GM21576 (cell line): ENCODE measurements at regions not wholly inside any gene's neighbourhood (a gene's known extent, or its start where the extent isn't known, plus 50 kb on each side); places are given as distances from the start of the nearest gene placed in this dataset.

Experiments used
- ATAC-seq: cut with Tn5 transposase; IDR thresholded peaks from one replicate; pipeline ENCODE4 v1.9.1; 2021; ENCODE audit warnings: mild to moderate bottlenecking, moderate library complexity; ENCODE audit not compliant: unreplicated experiment

DNA sequence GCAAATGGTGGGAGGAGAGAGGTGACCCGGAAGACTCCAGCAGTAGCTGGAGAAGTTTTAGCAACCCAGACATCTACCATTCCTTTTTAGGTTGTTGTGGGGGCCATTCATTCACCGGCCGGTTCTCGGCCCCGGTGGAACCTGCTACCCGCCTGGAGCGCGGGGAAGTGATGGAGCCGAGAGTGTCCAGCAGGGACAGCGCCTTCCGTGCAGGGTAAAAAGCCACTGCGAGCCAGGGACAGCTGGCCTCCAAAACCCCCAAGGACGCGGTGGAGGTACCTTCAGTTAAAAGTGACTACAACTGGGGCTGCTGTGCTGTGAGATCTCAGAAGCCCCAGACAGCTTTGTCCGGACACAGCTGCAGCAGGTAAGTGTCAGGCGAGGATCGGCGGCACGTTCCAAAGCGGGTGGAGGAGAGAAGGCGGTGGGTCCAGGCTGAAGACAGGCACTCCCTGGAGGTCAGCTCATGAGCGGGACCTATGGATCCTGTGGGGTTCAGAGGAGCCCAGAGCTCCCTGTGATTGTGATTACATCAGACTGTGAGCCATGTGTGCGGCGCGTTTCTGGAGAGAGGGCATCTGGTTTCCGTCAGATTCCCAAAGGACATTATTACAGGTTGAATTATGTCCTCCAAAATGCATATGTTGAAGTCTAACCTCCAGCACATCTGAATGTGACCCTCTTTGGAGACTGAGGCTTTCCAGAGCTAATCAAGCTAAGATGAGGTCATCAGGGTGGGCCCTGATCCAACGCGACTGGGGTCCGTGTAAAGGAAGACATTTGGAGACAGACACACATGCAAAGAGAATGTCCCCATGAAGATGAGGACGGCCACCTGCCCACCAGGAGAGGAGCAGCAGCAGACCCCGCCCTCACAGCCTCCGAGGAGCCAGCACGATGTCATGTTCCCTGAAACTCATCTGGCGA, 276.3 kb downstream of the EIPR1 start:
- ATAC-seq = no peak

DNA sequence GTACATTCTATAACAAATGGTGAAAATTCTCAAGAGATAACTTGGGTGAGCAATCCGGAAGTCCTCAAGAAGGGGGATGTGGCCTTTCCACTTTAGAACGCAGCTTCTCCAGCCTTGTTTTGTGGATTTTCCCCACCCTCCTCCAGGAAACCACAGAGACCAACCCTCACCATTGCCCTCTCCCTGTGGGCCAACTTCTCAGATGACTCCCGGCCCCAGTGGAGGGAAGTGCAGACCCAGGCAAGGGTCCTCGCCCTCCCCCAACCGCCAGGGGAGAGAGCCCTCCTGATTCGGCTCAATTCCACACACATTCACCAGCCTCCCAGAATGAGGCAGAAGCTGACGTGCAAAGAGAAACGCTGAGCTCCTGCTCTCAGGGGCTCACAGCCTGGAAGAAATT, 277.2 kb downstream of the EIPR1 start:
- ATAC-seq = no peak

DNA sequence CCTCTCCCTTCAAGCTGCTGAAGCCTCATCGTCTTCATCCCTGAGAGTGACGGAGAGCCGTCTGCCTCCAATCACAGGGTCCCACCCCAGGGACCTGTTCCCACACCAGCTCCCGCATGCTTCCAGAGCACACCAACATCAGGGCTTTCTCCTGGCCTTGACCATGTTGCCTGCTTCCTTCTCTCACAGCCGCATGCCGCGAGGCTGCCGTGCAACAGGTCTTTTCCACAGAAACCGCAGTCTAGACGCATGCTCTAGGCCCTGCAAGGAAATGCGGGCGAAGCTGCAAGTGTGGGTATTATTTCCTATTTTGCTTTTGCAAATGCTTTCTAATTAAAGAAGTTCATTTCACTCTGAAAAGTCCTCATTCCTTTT, 277.8 kb downstream of the EIPR1 start:
- ATAC-seq = no peak

DNA sequence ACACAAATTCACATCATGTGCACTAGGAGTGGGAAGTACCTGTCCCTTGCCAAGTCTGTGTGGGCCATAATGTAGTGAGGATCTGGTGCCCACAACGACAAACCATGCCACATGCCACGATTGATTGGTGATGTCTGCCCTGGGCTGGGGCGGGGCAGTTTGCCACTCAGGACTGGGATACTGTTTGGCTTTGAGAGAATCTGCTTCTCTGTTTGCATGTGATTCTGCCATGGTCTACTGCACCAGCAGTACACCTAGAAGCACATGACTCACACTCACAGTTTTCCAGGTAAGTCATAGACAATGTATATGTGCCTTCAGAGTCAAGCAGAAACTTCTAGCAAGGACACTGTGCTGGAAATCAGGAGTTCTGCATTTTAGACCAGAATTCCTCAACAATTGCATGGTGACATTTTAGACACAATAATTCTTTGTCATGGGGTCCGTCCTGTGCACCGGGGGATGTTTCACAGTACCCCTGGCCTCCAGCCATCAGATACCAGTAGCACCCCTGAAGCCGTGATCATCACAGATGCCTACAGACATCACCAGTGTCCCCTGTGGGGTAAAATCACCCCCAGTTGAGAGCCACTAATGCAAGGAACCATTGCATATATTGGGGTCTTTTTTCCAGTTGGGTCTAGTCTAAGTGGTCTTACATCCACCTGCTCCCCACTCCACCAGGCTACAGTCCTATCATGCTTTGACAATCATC, 278.3 kb downstream of the EIPR1 start:
- ATAC-seq = no peak

DNA sequence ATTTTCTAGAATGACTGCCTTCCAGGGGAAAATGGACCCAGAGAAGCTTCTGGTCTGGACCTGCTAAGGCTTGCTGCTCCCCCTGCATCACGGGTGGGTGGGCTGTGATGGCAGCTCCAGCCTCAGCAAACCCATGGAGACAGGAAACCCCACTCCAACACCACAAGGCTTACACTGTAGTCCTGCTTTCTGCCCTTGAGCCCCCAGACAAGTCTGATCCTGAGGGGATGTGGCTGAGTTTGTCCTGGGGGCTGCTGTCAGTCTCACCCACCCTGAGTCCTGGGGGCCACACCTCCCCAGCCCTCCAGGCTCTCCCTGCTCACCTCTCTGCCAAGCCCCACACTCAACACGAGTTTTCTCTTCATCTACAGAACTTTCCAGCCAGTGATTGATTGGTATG, 279.4 kb downstream of the EIPR1 start:
- ATAC-seq = no peak

DNA sequence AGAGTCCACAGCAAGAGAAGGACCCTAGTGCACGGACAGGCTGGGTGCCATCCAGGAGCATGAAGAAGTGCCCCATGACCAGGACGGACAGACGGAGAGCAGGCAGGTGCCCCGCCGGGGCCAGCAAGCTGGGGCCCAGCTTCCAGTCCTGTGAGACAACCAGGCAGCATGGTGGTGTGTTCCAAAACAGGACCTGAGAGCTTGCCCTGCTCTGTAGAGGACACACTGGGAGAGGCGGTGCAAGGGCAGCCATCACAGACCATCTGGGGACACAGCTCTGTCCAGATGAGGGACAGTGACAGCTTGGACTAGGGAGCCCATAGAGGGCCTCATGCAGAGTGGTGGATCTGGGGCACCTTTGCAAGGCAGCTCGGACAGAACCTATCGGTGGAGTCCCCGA, 279.8 kb downstream of the EIPR1 start:
- no peak for ATAC-seq

DNA sequence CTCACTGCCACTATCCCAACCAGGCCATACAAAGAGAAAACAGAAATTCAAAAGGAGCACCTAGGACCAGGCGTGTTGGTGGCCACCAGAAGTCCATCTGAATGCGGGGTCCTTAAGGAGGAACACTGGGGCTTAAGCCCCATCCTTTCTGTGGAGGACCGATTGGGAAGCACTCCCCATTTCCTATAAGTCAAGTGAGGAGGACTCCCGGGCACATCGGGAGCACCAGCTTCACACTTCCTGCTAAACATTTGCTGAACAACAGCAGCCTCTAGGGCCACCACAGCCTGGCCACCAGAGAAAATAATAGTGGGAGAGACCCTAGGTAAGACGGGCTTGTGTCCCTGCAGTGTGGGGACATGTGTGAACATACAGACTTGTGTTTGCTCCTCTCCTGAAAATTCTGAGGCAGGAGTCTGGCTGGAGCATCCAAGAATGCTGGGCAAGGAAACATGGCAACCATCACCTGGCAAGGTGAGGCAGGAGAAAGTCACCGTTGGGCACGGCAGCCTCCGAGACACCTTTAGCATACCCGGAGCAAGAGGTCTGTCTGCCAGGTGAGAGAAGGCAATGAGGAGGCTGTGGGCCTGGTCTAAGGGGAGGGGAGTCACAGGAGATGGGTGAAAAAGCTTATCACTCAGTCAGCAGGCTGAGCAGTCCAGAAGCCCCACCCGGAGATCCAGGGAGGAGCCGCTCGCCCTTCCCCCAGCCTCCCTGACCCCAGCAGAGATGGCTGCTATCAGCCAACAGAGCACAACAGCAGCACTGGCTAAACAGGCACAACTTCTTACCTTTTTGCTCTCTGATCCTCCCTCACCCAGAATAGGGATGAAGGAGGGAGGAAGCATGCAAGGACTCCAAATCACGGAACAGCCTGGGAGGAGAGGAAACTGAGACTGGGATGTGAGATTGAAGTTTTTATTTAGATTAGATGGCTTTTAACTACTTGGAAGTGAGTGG, 282.3 kb downstream of the EIPR1 start:
- ATAC-seq = no peak

DNA sequence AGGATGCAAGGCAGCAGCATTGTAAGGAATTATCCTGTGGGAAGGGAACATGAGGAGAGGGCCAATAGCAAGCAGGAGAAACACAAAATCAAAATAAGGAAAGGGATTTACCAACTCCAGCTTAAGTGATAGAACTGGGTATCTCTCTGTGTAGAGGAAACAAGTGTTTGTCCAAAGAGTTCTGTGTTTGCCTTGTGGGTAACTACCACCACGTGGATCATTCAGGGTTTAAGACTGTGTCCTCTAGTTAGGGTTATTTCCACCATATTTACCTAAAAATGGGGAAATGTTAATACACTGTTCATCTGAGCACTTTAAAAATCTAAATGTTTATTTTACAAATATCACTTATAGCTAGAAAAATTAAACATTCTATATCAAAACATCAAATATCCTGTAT, 283.3 kb downstream of the EIPR1 start:
- no peak for ATAC-seq

DNA sequence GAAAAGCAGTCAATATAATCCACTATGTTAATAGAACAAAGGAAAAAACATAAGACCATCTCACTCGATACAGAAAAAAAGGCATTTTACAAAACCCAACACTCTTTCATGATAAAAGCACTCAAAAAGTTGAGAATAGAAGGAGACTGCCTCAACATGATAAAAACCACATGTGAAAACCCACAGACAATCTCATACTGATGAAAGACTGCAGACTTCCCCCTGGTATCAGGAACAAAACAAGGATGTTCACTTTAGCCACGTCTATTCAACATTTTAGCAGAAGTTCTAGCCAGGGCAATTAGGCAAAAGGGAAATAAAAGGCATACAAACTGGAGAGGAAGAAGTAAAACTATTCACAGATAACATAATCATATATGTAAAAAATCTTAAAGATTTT, 285.9 kb downstream of the EIPR1 start:
- ATAC-seq = no peak

DNA sequence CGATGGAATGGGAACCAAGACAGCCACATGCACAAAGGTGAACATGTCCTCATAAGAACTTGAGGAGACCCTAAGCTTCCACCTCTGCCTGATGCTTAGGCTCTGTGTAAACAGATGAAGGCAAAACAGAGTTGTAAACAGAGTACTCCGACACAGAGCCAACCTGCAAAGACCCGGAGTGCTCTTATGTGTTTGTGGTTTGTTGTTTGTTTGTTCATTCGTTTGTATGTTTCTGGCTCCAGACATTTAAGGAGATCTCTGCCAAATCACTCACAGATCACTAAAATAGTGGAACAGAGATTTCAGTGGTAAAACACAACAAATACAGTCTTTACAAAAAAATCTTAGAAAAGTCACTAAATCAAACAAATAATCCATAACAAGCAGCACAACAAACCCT, 294.9 kb downstream of the EIPR1 start:
- no peak for ATAC-seq

DNA sequence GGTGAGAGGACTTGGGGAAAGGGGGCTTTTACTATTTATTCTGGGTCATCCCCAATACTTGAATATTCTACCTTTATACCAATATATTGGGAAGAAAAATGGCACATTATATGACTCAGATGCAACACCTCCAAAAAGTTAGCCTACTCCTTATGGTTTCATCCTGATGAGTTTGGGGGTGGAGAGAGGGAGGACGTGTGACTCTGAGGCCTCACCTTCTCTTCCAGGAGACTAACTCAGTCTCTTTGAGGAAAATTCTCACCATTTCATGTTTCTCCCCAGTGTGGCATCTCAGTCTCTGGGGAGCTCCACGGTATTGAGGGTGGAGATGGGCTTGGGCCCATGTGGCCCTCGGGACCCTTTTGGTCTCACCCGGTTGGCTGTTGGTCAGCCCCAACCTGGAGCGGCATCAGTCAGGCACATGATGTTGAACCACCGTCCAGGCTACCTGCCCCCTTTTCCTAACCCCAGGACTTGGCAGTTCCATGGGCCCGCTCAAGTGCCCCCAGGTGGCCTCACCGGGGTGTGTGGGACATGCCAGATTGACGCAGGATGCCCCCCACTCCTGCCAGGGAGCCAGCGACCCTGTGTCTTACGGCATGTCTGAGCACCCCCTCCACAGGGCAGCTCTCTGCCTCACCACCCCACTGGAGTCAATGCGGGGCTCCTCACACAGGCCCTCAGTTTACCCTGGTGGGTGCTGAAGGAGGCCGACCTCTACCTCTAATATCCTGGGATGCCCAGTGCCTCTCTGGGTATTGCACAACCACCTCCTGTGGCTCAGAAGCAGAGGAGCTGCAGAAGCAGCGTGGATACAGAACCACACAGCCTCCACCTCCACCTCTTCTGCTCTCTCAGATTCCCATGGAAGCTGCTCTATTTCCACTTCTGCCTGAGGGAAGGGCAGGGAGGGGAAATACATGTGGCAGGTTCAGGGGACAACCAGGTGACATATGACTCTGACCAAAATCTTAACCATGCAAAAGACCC, 297.4 kb downstream of the EIPR1 start:
- no peak for ATAC-seq

DNA sequence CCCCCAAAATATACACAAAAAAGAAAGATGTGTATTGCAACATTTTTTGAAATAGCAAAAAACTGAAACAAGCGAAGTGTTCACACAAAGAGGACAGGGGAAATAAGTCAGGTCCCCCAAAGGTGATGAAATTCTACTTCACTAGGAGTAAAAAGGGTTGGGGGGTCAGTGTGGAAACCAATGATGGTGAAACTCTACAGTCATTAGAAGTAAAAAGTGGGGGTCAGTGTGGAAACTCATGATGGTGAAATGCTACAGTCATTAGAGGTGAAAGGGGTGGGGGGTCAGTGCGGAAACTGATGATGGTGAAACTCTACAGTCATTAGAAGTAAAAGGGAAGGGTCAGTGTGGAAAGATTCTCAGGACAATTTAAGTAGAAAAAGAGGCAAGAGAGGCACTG, 298.2 kb downstream of the EIPR1 start:
- no peak for ATAC-seq

DNA sequence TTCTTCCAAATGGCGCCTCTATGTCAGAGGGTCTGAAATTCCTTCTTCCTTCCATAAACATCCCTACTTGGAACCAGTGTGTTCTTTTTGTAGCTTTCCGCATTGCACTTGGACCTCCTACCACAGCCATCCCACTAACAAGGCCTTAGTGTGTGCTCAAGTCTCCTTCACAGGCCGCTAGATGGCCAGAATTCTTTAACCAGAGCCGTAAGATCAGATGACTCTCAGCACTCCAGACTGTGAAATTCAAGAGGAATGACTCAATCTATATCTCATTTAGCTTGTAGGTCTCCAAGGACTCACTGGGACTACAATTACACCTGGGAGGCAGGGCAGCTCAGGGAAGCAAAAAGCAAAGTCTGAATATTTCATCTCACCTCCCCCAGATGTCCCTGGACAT, 298.9 kb downstream of the EIPR1 start:
- no peak for ATAC-seq

DNA sequence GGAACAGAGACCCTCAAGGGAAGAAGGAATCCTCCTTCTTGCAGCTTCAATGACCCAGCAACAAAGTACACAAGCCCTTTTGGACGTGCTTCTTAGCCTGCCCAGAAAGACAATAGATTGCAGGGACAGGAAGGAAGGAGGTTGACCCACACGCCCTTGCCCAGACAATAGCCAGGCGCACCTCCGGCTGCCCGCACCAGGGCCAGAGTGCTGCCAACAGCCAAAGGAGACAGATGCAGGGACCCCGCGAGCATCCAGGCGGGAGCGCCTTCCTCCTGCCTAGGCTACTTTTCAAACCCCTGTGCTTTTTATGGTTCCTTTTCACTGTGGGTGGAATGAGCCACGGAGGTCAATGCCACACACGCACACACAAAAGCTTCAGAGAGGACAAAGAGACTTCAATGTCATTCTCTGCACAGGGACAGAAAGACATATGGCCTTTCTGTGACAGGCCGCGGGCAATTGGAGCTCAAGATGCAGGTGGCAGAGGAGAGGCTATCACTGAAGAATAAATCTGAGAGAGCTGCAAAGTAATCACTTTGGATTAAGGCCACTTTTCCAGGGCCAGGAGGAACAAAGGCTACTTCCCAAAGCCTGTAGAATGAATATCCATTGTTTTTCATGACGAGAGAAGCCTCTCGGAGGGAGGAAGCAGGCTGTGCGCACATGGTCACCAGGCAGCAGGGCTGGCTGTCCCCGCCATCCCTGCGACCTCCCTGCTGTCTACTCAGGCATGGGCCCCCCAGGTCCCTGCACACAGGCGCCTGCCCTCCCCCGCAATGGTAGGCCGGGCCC, 300.6 kb downstream of the EIPR1 start:
- ATAC-seq = no peak

DNA sequence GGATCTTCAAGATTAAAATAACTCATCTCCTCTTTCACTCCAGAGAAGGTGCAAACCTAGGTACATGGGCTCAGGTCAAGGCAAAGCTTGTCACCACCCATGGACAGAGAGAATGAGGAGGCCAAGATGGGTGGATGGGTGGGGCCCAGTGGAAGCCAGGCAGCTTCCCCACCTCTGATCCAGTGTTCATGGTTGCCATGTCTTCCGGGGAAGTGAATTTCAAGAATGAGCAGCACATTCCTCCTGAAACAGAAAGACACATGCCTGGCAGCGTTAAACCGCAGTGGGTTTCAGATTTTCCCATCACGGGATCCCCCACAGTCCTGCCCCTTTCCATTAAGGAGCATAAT, 301.7 kb downstream of the EIPR1 start:
- no peak for ATAC-seq

DNA sequence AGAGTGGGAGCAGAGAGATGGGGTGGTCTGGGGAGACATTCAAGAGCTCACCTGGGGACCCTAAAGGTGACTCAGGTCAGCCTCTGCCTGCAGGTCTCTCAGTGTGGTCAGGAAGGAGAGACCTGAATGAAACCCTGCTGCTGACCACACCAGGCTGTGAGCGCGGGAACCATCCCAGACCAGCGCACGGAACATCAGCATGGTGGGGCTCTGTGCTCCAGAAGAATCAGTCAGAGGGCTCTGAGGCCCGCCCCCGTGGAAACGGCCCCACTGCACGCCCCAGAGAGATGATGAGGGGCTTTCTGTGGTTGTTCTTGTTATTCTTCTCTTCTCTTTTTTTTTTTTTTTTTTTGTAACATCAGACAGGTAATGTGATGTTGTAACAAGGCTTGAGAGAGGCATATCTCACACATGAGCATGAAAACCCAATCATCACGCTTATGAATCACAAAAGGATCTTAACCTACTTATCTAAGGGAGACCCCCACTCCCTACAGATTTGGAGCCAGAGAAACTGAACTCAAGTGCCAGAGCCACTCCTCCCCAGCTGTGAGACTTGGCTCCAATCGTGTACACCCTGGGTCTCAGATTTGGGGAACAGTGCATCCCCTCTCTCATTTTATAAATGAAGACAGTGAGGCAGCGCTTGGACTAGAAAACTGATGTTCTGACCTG, 302.2 kb downstream of the EIPR1 start:
- ATAC-seq = no peak

DNA sequence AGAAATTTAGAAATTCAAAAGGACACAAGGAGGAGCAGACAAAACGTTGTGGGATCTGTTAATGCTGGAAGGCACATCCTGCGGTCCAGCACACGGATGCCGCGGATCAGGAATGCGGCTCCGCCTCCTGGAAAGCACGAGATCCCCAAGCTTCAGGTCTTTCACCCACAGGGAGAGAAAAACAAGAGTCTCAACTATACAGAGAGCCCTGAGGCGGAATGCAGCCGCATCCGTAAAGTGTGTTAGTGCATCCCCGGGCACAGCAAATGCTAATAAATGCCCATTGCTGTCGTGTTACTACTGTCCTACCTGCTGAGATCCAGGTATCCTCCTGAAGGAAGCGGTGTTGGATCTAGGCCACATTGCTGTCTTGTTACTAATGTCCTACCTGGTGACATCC, 303.9 kb downstream of the EIPR1 start:
- ATAC-seq = no peak

DNA sequence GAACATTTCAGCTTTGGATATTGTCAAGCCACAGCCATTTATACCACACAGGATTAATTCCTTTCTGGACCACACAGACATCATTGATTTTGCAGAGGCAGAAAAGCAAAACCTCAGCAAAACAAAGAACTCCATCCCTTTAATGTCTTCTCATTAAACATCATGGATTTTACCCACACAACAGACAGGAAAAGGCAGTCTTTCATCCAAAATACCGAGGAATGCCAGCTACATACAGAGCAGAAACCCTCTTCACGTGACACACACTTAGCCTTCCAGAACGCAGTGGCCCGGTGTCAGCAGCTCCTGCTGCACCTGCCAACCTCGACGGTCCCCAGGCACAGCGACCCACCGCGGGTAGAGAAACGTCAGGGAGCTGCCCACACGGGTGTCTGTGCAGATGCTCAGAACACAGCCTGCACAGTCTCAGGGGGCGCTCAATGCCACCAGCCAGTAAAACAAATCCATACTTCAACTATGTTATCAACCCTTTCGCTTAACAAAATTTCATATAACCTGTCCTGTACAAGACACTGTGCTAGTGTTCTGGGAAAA, 304.5 kb downstream of the EIPR1 start:
- no peak for ATAC-seq
